ENCODE measurements at regions not wholly inside any gene's neighbourhood (a gene's known extent, or its start where the extent isn't known, plus 50 kb on each side); places are given as distances from the start of the nearest gene placed in this dataset.

DNA sequence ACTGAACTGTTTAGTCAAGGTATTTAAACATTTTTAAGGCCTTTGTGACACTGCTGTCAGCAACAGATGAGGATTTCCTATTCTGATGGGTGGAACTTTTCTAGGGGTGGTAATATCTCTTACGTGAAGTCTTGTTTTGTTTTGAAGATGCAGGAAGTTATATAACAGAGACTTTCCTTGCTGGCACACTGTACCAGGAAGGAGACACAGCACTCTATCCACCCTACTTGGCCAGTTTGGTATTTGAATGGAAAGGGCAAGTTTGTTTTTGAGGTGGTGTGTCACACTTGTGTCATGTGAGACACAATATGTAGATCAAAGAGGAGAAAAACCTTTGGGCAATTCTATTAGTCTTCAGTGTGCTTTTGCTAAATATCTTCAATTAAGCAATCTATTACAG lies 51.6 kb upstream of the SRP54 start:
- peak in 4 of 5 donors; percentile 14 to 76 (median 34) for DNase-seq

DNA sequence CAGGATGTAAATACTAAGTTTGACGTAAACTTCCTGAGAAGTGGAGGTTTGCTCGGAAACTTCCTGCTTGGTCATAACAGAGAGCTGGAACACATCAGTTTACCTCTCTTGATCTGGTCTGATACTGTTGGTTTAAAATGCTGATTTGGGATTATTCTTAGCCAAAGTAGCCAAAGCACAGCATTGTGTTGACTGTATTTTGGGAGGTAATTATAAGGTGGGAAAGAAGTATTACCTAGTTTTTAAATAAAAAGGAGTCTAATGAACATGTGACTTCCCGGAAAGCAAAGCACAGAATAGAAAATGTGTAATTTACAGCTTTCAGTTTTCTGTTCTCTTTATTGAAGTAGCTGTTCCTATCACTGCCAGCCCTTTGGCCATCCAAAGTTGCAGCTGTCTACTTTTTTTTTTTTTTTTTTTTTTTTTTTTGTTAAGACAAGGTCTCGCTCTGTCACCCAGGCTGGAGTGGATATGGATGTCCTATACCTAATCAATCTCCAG lies 52.2 kb upstream of the SRP54 start:
- DNase-seq: peak in 3 of 5 donors; percentile 9 to 79 (median 21)

DNA sequence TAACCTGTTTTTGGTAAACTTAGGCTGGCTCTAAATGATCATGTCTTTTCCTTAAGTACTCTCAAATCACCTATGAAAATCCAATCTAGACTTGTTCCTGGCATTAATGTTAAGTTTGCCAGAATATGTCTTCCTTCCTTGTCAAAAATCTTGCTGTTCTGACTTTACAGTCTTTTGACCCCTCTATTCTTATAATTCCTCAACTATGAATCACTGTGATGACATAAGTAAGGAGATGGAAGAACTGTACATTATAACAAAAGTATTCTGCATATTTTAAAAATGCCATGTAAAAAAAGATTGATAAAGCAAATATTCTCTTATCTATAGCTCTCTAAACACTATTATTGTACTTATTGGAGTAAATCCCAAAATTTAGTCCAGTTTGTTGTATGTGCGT lies 51.4 kb upstream of the BAZ1A start:
- no peak for DNase-seq
